Fibroblast of lung (primary cell): ENCODE measurements at regions not wholly inside any gene's neighbourhood (a gene's known extent, or its start where the extent isn't known, plus 50 kb on each side); places are given as distances from the start of the nearest gene placed in this dataset.

Experiments used
- DNase-seq, 2 donors: peaks; one replicate each; pipeline versions ENCODE4 v3.0.0 to v3.0.0-alpha.2; 2010; ENCODE audit warnings: low read depth in 2 of 2
- H2AFZ ChIP-seq: 2 replicates; pipeline ENCODE4 v1.5.1; 2012; ENCODE audit warnings: low read length, control low read depth, inconsistent platforms
- H3K27ac ChIP-seq: 2 replicates; pipeline ENCODE4 v1.5.1; 2011; ENCODE audit warnings: low read length, control low read depth; ENCODE audit not compliant: insufficient read depth
- H3K27me3 ChIP-seq: 2 replicates; pipeline ENCODE4 v1.5.1; 2011; ENCODE audit warnings: mild to moderate bottlenecking, low read length; ENCODE audit not compliant: control insufficient read depth, insufficient read depth
- H3K36me3 ChIP-seq: 2 replicates; pipeline ENCODE4 v1.5.1; 2011; ENCODE audit warnings: low read length; ENCODE audit not compliant: control insufficient read depth, insufficient read depth
- H3K4me1 ChIP-seq: 2 replicates; pipeline ENCODE4 v1.5.1; 2011; ENCODE audit warnings: low read length; ENCODE audit not compliant: control insufficient read depth, insufficient read depth; ENCODE audit errors: extremely low read depth
- H3K4me2 ChIP-seq: 2 replicates; pipeline ENCODE4 v1.5.1; 2011; ENCODE audit warnings: low read length, control low read depth; ENCODE audit not compliant: insufficient read depth; ENCODE audit errors: extremely low read depth
- H3K4me3 ChIP-seq, 4 experiments: fragments of 200-600 bp in 1 of 4; sonication (generic) in 1 of 4; replicated peaks in 1 of 4; 2 replicates each; pipeline ENCODE4 v1.5.1; 2011 to 2016; ENCODE audit warnings: low read length in 4 of 4, low read depth in 3 of 4, mild to moderate bottlenecking in 3 of 4, control low read depth in 2 of 4, inconsistent platforms in 1 of 4, mixed read lengths in 1 of 4; ENCODE audit not compliant: insufficient read depth in 1 of 4; ENCODE audit errors: control extremely low read depth in 1 of 4
- H3K79me2 ChIP-seq: 2 replicates; pipeline ENCODE4 v1.5.1; 2012; ENCODE audit warnings: mild to moderate bottlenecking, low read length, inconsistent platforms; ENCODE audit not compliant: control insufficient read depth, insufficient read depth
- H3K9ac ChIP-seq: 2 replicates; pipeline ENCODE4 v1.5.1; 2011; ENCODE audit warnings: mild to moderate bottlenecking, low read length, control low read depth; ENCODE audit not compliant: insufficient read depth
- H3K9me3 ChIP-seq: 2 replicates; pipeline ENCODE4 v1.5.1; 2012; ENCODE audit warnings: low read depth, low read length; ENCODE audit not compliant: control insufficient read depth, insufficient read depth
- H4K20me1 ChIP-seq: 2 replicates; pipeline ENCODE4 v1.5.1; 2011; ENCODE audit warnings: low read length; ENCODE audit not compliant: control insufficient read depth, insufficient read depth; ENCODE audit errors: extremely low read depth
- CTCF ChIP-seq, 2 donors: IDR thresholded peaks in 1 of 2; conservative IDR thresholded peaks in 1 of 2; 1 replicate in 1 of 2; 2 replicates in 1 of 2; pipeline ENCODE4 v1.5.1; 2011 to 2012; ENCODE audit warnings: low read length in 2 of 2, control low read depth in 1 of 2, inconsistent platforms in 1 of 2, low read depth in 1 of 2, mild to moderate bottlenecking in 1 of 2
- EZH2 ChIP-seq: IDR thresholded peaks from 2 replicates; pipeline ENCODE4 v1.5.1; 2012; ENCODE audit warnings: low read length, control low read depth, mild to moderate bottlenecking; ENCODE audit errors: missing control alignments

GRCh38 chr17:71667661-71668060 lies 453.2 kb upstream of the SOX9 start:
- Histone ChIP-seq H3K27me3 (no peaks in the 10 kb centered on the region), H3K9ac (no peak overlapping the region), H3K36me3 (no peaks in the 10 kb centered on the region), H4K20me1 (no peaks in the 10 kb centered on the region), H3K27ac (no peak overlapping the region), H3K9me3 (no peaks in the 10 kb centered on the region), H3K4me2 (no peak overlapping the region), H3K4me3 (no peak overlapping the region), H3K79me2 (no peaks in the 10 kb centered on the region), H2AFZ (no peak overlapping the region), H3K4me1 (no peaks in the 10 kb centered on the region)
- TF ChIP-seq EZH2, result no peak
- TF ChIP-seq CTCF (conservative IDR thresholded peaks at IDR 0.05 in 1 of 2, IDR thresholded peaks at IDR 0.05 in 1 of 2; ENCODE audit: low read depth in 1 of 2, low read length in 2 of 2), result no peak
- DNase-seq, result peak in 1 of 2 donors; percentile 31

GRCh38 chr17:71668807-71669206 lies 452.0 kb upstream of the SOX9 start:
- Histone ChIP-seq H2AFZ (no peak overlapping the region), H3K27ac (no peak overlapping the region), H3K4me1 (no peaks in the 10 kb centered on the region), H4K20me1 (no peaks in the 10 kb centered on the region), H3K4me3 (no peak overlapping the region), H3K27me3 (no peaks in the 10 kb centered on the region), H3K9me3 (no peaks in the 10 kb centered on the region), H3K79me2 (no peaks in the 10 kb centered on the region), H3K9ac (no peak overlapping the region), H3K4me2 (no peak overlapping the region), H3K36me3 (no peaks in the 10 kb centered on the region)
- no peak for DNase-seq
- no peak for TF ChIP-seq CTCF (conservative IDR thresholded peaks at IDR 0.05 in 1 of 2, IDR thresholded peaks at IDR 0.05 in 1 of 2; ENCODE audit: low read depth in 1 of 2, low read length in 2 of 2)
- no peak for TF ChIP-seq EZH2

GRCh38 chr17:71677439-71677838 lies 443.4 kb upstream of the SOX9 start:
- Histone ChIP-seq H2AFZ (no peak overlapping the region), H3K27ac (no peak overlapping the region), H3K4me3 (no peak overlapping the region), H4K20me1 (no peaks in the 10 kb centered on the region), H3K36me3 (no peaks in the 10 kb centered on the region), H3K27me3 (no peaks in the 10 kb centered on the region), H3K4me1 (no peaks in the 10 kb centered on the region), H3K9ac (no peak overlapping the region), H3K79me2 (no peaks in the 10 kb centered on the region), H3K9me3 (no peaks in the 10 kb centered on the region), H3K4me2 (peak overlapping the region; percentile 27)
- peak in 1 of 2 donors; percentile 30 for DNase-seq
- TF ChIP-seq EZH2 (no peak), CTCF (conservative IDR thresholded peaks at IDR 0.05 in 1 of 2, IDR thresholded peaks at IDR 0.05 in 1 of 2; ENCODE audit: low read depth in 1 of 2, low read length in 2 of 2) (no peak)
